ENCODE measurements at regions not wholly inside any gene's neighbourhood (a gene's known extent, or its start where the extent isn't known, plus 50 kb on each side); places are given as distances from the start of the nearest gene placed in this dataset.

DNA sequence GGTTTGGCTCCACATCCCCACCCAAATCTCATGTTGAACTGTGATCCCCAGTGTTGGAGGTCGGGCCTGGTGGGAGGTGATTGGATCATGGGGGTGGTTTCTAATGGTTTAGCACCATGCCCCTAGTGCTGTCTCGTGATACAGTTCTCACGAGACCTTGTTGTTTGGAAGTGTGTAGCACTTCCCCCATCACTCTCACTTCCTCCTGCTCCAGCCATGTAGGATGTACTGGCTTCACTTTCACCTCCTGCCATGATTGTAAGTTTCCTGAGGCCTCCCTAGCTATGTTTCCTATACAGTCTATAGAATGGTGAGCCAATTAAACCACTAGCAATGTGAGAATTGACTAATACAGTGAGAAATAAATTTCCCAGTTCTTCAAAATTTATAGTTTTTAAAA lies 325.9 kb downstream of the FSIP2 start:
- ChIA-PET POLR2A (no interaction called here), CTCF (no interaction called here)

DNA sequence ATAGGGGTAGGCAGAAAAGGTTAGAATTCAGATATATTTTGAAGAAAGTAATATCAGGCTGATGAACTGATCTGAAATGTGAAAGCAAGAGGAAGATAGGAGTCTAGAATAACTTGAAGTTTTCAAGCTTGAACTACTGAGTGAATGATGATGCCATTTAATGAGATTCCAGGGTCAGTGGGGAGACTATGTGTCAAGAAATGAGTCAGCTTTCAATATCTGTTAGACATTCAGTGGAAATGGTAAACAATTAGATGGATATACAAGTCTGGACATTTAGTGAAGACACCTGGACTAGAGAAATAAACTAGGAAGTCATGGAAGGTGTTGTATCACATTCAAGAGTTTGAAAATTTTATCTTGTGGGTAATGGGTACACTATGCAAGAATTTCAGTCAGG lies 326.9 kb downstream of the FSIP2 start:
- CTCF ChIA-PET, result no interaction called here
- POLR2A ChIA-PET, result no interaction called here

DNA sequence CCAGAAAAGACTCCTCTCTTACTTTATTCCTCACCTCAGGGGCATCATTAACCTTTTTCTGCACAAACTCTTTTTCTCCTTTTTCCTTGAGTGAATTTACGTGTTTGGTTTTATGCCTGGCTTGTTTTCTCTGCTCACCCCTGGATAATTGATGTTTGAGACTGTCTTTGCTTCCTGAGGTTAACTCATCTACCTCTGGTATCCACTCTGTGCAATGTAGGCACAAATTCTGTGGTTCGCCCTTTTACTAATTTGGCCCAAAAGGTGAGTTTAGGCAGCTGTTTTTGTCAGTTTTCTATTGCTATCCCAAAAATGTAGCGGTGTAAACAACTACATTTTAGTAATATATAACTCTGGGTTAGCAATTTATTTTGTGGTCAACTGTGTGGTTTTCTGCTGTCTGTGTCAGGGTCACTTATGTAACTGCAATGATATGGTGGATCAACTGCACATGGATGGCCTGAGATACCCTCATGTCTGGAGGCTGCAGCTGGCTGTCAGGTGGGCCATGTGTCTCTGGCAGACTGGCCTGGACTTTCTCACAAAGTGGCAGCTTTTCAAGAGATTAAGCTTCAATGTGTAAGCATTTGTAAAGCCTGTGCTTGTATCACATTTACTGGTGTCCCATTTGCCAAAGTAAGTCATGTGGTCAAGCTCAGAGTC lies 329.7 kb downstream of the FSIP2 start:
- ChIA-PET CTCF (no interaction called here), POLR2A (no interaction called here)

DNA sequence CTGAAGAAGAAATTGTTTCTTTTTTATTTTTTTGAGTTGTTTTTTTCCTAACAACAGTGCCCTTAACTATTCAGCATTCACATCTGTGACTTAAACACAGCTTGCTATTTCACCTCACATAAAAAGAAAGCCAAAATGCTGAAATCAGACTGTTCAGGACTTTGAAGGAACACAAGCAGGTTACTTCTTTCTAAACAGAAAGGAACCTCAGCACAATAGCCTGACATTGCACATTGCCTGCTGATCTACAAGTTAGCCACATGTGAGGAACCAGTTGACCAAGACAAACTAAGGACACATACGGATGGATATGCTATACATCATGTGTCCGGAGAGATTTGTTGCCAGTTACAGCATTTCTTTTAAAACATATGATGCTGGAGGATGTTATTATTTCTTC lies 331.1 kb downstream of the FSIP2 start:
- POLR2A ChIA-PET, result no interaction called here

DNA sequence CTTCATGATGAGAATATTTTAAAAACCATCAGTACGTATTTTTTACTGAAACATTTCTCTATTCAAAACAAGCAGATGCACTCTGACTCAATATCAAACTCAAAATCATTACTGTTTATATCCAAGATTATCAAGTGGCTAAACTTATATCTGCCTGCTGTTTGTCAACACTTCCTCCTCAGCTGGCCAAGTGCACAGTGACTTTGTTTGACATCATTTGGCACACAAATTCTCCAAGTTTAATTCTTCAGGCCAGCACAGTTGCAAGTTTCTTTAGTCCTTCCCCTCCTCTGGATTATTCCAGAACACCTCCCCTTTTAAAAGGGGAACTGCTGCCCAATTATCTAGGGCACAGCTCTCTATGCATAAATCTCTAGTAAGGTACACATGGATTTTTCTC lies 346.6 kb downstream of the FSIP2 start:
- ChIA-PET CTCF (no interaction called here), POLR2A (no interaction called here)

More for the DNA sequence above, 331.1 kb downstream of the FSIP2 start:
- CTCF ChIA-PET, result no interaction called here

DNA sequence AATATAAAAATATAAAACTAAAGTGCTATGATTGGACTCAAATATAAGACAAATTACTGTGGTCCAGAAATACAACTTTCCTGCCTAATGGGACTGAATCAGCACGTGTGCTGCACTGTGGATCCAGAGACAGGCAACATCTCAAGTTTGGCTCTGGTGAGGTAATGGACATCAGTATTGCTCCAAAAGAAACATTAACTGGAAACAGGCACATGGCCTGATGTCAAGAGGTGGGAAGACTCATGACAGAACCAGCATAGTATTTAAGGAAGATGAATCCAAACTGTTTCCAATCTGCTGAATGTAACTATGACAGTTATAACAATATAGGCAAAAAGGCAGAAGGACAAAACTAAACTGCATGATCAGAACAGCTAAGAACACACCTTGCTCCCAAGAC lies 354.6 kb downstream of the FSIP2 start:
- CTCF ChIA-PET, result no interaction called here
- POLR2A ChIA-PET, result no interaction called here

DNA sequence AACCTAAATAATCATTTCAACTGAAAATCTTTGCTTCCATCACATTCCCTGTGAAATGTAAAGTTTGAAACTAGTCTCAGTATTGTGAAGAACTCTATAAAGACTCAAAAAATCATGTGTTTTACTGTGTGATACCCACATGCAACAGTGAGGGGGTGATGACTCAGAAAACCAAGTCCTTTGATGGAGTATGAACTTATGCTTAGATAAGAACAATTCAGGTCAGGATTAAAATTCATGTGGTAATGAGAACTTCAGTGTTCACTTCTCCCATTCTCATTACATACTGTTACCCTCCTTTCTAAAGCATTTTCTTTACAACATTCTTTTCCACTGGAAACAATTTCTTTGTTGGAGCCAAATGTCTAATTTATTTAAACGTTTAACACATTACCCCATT lies 360.2 kb downstream of the FSIP2 start:
- ChIA-PET CTCF (no interaction called here), POLR2A (no interaction called here)

DNA sequence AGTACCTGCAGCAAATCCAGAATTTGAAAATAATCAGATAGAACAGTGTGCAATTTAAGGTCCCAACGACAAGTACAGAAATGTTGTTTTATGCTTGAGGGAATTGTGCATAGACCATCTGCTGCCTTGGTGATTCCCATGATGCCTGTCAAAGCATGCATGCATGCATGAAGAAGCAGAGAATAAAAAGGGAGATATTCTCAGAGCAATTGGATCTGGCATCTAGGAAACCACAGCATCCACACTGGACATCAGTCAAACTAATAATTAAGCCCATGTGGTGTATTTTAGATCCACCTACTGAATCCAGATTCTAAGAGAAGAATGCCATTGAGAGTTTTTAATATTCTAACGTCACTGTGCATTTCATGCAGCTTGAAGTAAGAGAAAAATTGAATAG lies 361.2 kb downstream of the FSIP2 start:
- CTCF ChIA-PET, result no interaction called here

DNA sequence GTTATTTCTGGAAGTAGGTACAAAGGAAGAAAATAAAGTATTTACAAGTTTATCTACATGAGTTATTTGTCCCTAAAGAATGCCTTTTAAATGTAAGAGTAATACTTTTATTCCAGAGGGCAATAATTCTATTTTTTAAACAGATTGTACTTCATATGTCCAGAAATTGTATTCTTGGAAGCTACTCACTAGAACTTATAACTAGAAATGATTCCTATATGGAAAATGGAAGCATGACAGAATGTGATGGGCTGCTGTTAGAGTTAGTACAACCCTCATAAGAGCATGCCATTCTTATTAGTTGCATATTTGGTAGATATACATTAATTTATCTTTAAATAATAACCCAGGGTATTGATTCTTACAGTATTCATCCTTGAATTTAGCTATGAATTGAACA lies 362.0 kb downstream of the FSIP2 start:
- ChIA-PET POLR2A (no interaction called here), CTCF (no interaction called here)

More for the DNA sequence above, 361.2 kb downstream of the FSIP2 start:
- POLR2A ChIA-PET, result no interaction called here

DNA sequence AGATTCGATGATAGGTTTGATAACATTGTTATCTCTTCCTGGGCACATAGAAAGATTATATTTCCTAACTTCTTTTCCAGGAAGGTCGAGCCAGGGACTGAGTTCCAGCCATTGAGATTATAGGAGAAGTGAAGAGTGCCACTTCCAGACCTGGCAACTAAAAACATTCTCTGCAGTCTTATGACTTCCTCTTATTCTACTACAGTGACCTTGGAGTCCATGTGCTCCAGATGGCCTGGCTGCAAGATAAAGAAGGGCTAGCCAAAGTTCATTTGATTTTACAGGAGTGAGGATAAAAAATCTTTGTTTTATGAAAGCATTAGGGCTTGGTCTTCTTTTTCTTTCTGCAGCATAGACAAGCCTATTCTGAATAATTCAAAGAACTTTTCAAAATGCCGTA lies 363.0 kb downstream of the FSIP2 start:
- ChIA-PET CTCF (no interaction called here), POLR2A (no interaction called here)

DNA sequence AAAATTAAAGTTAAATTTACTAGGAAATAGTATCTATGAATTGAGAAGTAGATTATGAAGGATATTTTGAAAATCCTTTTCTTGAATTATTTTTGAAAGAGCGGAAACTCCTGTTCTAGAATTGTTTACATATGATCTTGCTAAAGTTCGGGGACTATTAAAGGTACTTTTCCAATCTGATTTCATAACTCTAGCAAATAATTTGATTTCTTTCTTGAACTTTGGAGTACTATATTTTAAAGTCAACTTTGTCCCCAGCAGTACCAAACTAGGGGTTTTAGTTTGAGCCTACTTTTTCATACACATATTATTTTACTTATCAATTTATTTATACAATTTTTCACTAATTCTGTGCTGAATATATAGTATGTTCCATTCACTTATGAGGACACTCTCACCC lies 364.7 kb downstream of the FSIP2 start:
- CTCF ChIA-PET, result no interaction called here
- POLR2A ChIA-PET, result no interaction called here

DNA sequence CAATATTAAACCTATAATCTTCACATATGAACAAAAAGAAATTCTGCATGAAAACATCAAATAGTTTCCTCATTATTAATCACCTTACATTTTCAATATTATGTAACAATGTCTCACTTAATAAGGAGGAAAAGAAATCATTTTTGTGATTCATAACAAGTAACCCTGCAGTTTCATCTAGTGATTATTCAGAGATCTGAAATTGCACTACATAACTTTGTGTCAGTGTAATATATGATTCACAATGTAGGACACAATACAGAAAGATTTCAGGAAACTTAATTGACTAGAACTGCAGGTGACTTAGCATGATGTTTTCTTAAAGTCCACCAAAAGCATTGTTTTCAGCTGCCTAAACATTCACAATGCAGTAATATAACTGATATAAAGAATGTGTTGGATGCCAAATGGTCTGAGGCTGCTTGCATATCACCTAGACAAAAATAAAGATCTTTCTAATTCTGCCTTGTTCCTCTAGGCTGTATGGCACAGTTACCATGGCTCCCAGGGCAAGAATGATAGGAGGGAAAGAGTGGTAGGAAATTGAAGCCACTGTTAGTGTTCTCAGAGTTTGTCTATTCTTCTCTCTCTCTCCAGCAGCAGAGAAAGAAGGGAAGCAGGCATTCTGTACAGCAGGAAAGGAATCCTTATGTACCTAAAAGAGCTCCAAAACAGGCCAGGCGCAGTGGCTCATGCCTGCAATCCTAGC lies 366.6 kb downstream of the FSIP2 start:
- ChIA-PET POLR2A (no interaction called here), CTCF (no interaction called here)

DNA sequence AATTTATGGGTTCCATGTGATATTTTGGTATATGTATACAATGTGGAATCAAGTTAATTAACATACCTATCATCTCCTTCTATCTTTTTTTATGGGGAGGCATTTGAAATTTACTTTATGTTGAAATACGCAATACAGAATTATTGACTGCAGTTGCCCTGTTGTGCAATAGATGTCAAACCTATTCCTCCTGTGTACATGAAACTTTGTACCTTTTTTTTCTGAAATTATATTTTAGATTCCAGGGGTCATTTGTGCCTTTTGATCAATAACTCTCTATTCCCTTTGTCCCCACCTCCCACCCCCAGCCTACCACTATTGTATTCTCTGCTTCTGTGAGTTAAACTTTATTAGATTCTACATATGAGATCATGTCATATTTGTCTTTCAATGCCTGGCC lies 369.9 kb downstream of the FSIP2 start:
- POLR2A ChIA-PET, result no interaction called here
- CTCF ChIA-PET, result no interaction called here

DNA sequence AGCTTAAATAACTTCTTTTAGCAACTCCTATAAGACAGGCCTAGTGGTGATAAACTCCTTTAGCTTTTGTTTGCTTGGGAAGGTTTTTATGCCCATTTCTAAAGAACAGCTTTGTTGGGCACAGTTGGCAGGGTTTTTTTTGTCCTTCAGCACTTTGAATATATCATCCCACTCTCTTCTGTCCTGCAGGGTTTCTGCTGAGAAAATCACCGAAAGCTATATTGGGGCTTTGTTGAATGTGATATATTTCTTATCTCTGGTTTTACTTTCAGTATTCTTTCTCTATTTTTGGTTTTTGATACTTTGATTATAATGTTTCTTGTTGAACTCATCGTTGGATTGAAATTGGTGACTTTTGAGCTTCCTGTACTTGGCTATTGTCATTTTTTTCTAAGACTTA lies 372.8 kb upstream of the ZC3H15 start:
- POLR2A ChIA-PET, result no interaction called here

DNA sequence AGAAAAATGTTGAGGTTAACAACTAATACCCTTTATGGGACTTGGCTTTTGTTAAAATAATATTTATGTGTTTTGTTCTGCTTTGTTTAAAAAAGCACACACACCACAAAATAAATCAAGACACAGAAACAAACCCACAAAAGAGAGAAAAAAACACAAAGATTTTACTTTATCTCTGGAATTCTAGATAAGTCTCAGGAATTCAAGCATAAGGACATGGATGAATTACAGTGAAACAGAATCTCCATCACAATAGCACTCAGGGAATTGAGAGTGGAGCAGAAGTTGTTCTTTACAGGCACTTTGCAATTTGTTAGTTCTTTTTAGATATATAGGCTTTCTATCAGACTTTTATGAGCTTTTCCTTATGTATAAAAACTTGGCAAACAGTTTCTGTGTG lies 360.9 kb upstream of the ZC3H15 start:
- CTCF ChIA-PET, result no interaction called here
- POLR2A ChIA-PET, result no interaction called here

More for the DNA sequence above, 372.8 kb upstream of the ZC3H15 start:
- CTCF ChIA-PET, result no interaction called here

DNA sequence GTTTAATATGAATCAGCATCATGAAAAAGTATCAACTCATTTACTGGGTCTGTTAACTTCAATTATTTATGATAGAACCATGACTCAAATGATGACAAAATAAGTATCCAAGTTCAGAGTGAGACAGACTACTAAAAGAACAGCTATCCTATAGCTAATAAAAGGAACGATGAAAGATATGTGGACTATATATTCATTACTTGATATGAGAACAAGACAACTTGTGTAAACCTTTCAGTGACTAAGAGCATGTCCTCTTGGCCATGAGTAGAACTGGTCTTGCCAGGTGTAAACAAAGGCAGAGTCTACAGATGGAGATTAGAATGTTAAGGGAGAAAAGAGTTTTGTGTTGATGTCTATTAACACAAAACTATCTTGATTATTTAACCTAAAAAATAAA lies 360.4 kb upstream of the ZC3H15 start:
- ChIA-PET POLR2A (no interaction called here), CTCF (no interaction called here)

DNA sequence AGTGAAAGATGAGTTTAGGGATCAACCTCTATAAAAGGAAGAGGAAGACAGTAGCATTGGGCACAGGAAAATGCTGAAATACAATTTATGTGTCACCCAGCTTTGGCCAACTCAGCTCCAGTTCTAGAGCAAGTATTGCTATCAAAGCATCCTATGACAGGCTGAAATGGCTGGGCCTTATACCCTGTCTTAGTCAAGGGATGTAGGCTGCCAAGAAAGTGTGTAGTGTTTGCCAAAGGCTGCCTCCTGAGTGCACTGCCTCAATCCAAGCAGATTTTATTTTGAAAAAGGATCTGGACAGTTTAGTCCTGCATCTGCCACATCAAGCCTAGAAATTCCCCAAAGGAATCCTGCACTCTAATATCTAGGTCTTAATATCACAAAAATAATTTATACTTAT lies 359.9 kb upstream of the ZC3H15 start:
- CTCF ChIA-PET, result no interaction called here

DNA sequence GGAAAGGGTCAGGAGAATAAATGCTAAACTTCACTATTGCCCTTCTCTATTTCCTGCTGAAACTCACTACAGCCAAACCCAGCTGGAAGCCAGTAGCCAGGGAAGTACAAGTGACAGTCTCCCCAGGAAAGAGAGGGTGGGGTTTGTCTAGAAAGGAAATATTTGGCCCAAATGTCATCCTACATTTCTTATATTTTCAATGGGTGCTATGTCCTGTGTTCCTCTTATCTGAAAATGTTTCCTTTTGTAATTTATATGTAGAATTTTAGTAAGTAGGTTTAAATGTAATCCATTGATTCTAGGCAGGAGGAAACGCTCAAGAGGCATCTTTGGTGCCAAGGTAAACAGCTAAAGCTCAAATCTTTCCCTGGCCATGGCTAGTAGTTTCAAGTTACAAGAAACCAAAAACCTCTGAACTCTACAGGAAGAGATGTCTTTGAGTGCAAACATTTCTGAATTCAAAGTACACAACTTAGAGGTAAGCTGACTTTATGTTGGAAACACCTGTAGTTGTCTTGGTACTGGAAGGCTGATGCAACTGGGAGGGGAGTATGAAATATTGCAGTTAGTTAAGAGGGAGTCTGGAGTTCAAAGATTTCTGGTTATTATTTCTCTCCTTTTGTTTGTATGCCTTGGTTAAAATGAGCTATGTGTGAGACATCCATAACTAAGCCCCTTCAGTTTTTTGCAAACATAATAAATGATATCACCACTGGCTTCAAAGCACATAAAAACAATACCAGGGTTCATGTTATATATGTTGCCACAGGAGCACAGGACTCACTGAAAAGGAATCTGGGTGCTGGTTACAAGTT lies 356.1 kb upstream of the ZC3H15 start:
- ChIA-PET CTCF (no interaction called here), POLR2A (no interaction called here)

More for the DNA sequence above, 359.9 kb upstream of the ZC3H15 start:
- POLR2A ChIA-PET, result no interaction called here

DNA sequence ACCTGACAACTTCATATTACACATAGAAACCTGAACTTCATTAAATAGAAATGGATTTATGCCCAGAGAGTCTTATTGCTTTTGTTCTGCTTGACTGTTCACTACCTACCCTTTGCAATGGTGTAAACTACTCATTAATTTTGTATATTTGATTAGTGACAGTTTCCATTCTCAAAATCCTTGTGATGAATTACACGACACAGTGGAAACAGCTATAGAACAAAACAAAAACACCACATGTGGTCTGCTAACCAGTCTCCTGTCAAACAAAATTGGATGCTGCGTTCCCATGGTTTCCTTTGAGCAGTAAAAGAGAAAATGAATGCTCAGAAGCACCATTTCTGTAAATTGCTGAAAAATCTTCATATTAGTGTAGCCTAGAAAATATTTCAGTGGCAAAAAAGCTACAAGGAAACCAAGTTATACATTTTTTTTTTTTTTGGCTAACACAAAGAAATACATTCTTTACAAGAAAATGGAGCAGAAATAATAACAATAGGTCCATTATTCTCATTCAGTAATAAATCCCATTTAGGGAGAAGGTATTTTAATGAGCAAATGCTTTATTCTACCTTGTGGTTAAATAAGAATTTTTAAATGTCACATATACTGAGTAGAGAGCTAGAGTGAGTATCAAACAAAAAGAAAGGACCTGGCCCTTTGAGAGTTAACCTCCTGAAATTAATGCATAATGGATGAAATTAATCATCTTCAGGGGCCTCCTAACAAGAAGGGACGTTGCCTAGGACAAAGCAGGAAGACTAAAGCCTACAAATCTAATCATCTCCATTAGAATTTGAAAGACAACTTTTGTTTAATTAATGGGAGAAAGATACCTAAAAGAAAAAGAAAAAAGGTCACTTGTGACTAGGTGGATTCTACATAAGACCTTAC lies 355.1 kb upstream of the ZC3H15 start:
- CTCF ChIA-PET, result no interaction called here
- POLR2A ChIA-PET, result no interaction called here

DNA sequence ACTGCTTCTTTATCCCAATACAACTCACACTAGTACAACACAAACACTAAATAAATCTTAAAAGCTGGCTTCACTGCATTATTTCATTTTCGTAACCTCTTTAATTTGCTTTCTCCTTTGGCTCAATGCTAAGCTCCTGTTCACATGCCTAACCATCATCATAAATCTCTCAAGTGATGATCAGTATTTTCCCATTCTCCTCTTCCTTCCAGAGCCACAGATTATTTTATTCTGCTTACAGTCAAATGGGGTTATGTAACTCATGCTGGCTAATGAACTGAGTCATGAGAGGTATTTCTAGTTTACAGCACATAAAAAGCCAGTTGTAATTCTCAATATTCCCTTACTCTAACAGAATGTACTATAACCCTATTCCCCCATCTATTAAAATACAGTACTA lies 350.4 kb upstream of the ZC3H15 start:
- CTCF ChIA-PET, result no interaction called here
- POLR2A ChIA-PET, result no interaction called here

DNA sequence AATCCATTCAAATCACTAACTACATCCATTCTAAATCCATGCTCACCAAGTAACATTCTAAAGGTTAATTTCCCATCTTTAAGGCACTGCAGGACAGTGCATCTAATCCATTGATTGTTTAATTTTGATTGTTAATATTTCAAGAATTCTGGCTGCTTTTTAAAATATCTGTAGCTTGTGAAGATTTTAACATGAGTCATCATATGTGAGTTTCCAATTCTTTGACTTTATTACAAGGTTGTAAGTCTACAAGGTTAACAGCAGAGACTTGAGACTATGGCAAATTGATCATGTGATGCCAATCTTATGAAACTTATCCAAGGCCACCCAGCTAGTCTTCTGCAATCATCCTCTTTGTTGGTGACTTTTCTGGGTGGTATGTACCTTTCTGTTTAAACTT lies 349.2 kb upstream of the ZC3H15 start:
- CTCF ChIA-PET, result no interaction called here
- POLR2A ChIA-PET, result no interaction called here

Data from activated CD8-positive, alpha-beta memory T cell treated with anti-CD3 and anti-CD28 coated beads for 36 hours (primary cell).